Lung microvascular endothelial cell (primary cell): ENCODE measurements at regions not wholly inside any gene's neighbourhood (a gene's known extent, or its start where the extent isn't known, plus 50 kb on each side); places are given as distances from the start of the nearest gene placed in this dataset.
A peak's percentile ranks its signal among the peaks of the same experiment; 100 is the strongest.
"Not testable (repeated sequence)": the region's sequence is repeated elsewhere in the genome, so short reads cannot be mapped to it uniquely, and the experiment has no call there.

Experiments used
- DNase-seq, 2 donors: peaks; one replicate each; pipeline versions ENCODE4 v3.0.0 to v3.0.0-alpha.2; 2010; ENCODE audit warnings: low read depth in 2 of 2

DNA sequence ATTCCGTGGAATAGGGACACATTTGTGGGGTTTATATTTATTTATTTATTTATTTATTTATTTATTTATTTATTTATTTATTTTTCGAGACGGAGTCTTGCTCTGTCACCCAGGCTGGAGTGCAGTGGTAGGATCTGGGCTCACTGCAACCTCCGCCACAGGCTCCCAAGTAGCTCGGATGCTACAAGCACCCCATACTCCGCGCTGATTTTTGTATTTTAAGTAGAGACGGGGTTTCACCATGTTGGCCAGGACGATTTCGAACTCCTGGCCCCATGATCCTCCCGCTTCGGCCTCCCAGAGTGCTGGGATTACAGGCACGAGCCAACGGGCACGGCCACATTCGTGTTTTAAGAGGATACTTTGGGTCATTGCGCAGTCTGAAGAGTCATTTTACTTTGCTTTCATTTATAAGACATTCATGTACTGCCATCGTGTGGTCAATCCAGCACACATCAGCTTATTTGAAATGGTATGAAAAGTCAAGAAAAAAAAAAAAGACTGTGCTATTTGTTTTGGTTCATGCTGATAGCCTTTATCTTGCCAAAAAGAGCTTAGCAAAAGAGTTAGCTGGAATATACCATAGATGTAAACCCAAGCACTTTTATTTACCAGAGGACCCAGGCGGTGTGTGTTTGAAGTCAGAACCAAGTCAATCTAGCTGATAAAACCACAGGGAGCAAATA is 1075.0 kb downstream of the EPHA3 start:
- peak; percentile 7 to 13 for DNase-seq

- DNase-seq, result peak in 1 of 2 donors; percentile 2
Observed at GRCh38 chr3:90184861-90185260, 1077.4 kb downstream of the EPHA3 start.

GRCh38 chr3:90197383-90197782 is 1090.0 kb downstream of the EPHA3 start:
- DNase-seq, result not testable (repeated sequence)

DNA sequence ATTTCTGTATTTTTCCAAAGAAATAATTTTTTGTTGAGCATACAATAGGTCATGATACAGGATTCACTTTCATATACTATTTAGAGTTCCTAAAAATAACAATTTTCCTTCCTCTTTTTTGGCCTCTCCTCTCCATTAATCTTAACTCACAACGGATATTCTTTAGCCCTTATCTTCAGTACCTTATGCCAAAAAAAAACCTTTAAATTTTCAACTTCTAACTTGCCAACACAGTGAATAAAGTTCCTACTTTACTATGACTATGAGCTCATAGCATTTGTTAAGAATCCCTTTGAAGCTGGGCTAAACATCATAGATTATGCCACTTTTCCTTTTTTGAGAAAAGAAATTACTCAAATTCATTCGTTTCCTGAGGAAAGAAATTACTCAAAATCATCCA is 1095.5 kb downstream of the EPHA3 start:
- not testable (repeated sequence) for DNase-seq

DNA sequence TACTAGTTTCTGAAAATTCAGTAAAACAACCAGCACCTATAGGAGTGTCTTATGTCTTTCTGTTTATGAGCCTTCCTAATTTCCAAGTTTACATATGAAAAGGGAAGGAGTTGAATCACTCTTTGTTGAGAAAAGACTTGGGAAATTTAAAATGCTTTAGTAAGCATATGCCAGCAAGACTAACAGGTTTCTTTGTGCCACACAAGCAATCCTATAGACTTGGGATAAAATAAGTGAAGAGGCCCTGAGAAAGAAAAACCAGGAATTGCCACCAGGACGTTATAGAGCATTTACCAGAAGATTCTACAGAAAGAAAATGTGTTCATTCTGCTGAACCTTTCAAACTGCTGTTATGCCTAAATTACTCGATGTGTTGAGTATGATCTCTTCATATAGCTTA is 1099.1 kb downstream of the EPHA3 start:
- not testable (repeated sequence) for DNase-seq

- not testable (repeated sequence) for DNase-seq
Observed at GRCh38 chr3:90207353-90208097, 1100.1 kb downstream of the EPHA3 start.

DNA sequence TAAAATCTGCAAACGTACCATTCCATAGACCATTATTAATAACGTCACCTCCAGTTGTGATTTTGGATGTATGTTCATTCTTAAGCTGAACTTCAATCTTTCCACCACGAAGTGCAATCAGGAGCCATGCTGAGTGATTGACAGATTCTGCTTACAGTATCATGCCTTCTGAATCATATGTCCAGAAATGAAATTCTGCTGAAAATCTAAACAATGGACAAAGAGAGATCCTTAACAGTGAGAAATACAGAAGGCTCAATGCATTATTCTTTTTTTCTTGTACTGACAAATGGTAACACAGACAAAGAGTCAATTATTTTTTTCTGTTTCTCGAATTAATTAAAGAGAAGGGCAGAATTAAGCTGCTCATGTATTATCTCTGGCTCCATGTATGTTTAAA is 1114.5 kb downstream of the EPHA3 start:
- DNase-seq, result no peak

DNA sequence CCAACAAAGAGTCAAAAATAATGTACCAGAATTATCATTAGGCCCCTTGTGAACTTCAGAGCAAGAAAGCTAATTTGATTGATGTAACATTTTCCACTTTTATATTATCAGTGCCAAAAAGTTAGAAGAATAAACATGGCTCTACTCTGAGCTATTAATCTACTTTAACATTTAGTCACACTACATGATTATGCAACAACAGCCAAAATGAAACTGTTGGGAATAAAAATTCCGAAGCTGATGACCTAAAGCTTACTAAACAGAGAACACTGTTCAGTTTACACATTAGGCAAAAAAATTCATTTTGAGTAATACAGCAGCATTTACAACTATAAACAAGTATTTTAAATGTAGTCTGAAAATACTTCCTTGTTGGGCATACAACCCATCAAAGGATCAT is 1134.1 kb downstream of the EPHA3 start:
- no peak for DNase-seq

DNA sequence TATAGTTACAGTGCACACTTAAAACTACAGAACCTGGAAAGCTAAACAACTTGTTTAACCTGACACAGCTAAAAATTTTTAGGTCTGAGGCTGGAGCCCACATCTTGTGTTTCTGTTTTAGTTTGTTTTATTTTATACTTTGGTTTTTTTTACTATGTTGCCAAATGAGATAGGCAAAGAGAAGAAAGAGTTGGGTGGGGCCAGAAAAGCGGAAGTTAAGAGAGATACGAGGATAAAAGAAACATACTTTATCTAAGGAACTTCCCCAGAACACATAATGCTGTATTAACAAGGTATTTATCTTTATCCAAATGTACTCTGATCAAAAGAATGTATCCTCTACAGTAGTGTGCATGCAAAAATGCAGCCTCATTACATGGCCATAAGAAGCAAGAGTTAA is 1145.7 kb downstream of the EPHA3 start:
- no peak for DNase-seq

- no peak for DNase-seq
Observed at GRCh38 chr3:90261481-90262433, 1154.3 kb downstream of the EPHA3 start.
